ENCODE measurements at regions not wholly inside any gene's neighbourhood (a gene's known extent, or its start where the extent isn't known, plus 50 kb on each side); places are given as distances from the start of the nearest gene placed in this dataset.

DNA sequence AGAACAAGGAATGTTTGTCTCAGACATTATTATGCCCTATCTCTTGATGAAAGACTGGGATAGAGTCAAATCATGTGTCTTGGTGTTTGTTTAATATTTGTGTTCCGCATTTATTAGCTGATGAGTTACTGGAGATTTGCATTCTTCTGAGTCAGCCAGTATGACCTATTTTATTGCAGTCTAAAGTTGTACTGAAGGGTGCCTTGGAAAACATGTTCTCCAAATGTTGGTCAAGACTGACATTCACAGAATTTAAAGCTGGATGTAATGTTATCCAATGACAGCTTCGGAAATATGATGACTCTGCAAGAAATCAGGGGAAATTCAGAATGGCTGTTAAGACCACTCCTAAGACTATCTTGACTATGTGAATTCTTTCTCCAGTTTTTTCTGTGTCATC is 134.0 kb downstream of the KCNRG start:
- Histone ChIP-seq H3K27ac (no peak overlapping the region), H3K4me1 (peaks cover 0 to 10% of the 10 kb centered on the region in 2 donors), H3K27me3 (no peaks in the 10 kb centered on the region), H3K9me3 (no peaks in the 10 kb centered on the region), H3K4me3 (no peak overlapping the region), H3K36me3 (no peaks in the 10 kb centered on the region)
- intact Hi-C loops (cut with DNase I), result no loop called here
- DNase-seq (no peak), ATAC-seq (no peak)
- TF ChIP-seq, protein P1, sequence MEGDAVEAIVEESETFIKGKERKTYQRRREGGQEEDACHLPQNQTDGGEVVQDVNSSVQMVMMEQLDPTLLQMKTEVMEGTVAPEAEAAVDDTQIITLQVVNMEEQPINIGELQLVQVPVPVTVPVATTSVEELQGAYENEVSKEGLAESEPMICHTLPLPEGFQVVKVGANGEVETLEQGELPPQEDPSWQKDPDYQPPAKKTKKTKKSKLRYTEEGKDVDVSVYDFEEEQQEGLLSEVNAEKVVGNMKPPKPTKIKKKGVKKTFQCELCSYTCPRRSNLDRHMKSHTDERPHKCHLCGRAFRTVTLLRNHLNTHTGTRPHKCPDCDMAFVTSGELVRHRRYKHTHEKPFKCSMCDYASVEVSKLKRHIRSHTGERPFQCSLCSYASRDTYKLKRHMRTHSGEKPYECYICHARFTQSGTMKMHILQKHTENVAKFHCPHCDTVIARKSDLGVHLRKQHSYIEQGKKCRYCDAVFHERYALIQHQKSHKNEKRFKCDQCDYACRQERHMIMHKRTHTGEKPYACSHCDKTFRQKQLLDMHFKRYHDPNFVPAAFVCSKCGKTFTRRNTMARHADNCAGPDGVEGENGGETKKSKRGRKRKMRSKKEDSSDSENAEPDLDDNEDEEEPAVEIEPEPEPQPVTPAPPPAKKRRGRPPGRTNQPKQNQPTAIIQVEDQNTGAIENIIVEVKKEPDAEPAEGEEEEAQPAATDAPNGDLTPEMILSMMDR (IDR thresholded peaks at IDR 0.05), result no peak

DNA sequence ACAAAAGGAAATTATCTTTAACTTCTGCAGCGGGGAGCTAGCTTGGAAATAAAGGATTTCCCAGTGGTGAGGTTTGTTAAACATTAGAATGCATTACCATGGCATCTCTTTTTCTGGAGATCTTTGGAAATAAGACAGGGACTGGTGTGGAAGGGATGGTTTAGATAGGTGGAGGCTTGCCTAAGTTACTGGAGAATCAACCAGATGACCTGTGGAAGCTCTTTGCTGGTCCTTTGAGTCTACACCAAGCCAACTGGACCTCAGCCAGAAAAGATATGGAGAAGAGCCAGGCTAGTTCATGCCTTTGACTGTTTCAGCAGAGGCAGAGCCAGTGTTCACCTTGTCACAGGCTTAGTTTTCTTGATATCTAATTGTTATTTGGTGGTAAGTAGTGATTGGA is 134.7 kb downstream of the KCNRG start:
- intact Hi-C loops (cut with DNase I), result no loop called here
- Histone ChIP-seq H3K9me3 (no peaks in the 10 kb centered on the region), H3K4me3 (no peak overlapping the region), H3K27ac (no peak overlapping the region), H3K36me3 (no peaks in the 10 kb centered on the region), H3K4me1 (peaks cover 0 to 10% of the 10 kb centered on the region in 2 donors), H3K27me3 (no peaks in the 10 kb centered on the region)
- TF ChIP-seq, protein P1 (IDR thresholded peaks at IDR 0.05), result no peak
- peak; percentile 40 for ATAC-seq
- DNase-seq, result no peak

DNA sequence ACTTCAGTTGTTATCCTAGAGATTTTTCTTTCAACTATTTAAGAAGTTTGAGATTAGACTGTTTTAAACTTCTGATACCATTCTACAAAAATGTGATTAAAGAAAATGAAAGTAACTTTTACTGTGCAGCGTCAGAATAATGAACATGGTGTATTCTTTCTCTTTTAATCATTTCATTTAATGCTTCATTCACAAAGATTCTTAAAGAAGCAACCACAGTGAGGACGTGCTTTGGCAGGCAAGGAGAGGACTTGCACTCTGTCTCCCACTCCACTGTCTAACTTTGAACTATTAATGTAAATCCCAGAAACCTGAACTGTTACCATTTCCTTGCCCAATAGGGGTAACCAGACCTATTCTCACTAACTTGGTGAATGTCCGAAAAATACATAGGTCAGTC is 137.0 kb downstream of the KCNRG start:
- DNase-seq (no peak), ATAC-seq (peak; percentile 22)
- Histone ChIP-seq H3K9me3 (no peaks in the 10 kb centered on the region), H3K36me3 (no peaks in the 10 kb centered on the region), H3K27ac (no peak overlapping the region), H3K27me3 (no peaks in the 10 kb centered on the region), H3K4me3 (no peak overlapping the region), H3K4me1 (peaks cover 0 to 10% of the 10 kb centered on the region in 2 donors)
- intact Hi-C loops (cut with DNase I), result no loop called here
- TF ChIP-seq, protein P1 (IDR thresholded peaks at IDR 0.05), result no peak

DNA sequence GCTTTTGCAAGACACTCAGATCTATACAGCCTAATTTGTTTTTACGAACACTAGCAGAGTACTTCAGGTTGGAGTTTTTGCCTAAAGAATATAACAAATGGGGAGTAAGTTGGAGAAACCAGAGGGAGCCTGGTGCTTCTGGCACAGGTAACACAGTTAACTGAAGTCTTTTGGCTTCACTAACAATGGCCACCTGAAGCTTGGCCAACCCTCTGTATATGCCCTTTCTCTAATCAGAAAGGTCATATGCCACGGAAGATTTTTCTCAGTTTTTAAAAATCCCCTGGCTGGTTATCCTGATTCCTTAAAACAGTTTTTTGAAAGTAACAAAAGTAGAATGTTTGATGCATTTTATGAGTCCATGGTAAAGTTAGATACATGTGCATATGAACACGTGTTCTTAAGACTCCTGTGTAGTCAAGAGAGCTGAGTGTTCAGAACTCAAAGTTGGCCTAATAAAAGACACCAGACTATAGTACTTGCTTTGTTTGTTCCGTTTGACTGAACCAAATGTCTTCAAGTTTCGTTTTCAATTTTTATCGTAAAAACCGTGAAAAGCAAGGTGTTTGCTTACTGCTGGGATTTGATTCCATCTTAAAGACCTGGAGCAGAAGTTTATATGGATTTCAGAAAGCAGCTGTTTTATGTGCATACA is 137.5 kb downstream of the KCNRG start:
- intact Hi-C loops (cut with DNase I), result no loop called here
- no peak for DNase-seq
- peaks cover 0 to 10% of the 10 kb centered on the region in 2 donors for H3K4me1 ChIP-seq
- TF ChIP-seq, protein P1 (IDR thresholded peaks at IDR 0.05), result no peak
- H3K9me3 ChIP-seq, result no peaks in the 10 kb centered on the region
- no peak overlapping the region for H3K4me3 ChIP-seq
- no peaks in the 10 kb centered on the region for H3K36me3 ChIP-seq
- H3K27ac ChIP-seq, result no peak overlapping the region
- peak; percentile 64 for ATAC-seq
- H3K27me3 ChIP-seq, result no peaks in the 10 kb centered on the region

DNA sequence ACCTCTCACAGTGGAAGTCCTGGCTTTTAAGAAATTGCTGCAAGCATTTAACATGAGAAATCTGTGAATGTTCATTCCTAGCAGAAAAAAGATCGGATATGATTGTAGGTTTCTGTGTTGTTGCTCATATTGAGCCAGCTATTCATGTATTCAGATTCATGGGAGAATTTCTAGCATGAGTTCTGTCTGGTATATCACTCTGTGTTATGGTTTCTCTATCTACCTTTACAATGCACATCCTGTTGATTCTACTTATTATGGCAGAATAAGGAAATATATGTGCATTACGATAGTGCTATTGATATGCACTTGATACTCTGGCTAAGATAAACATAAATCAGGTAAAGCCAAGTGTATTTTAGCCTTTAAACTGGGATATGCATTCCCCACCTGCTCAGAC is 138.2 kb downstream of the KCNRG start:
- Histone ChIP-seq H3K9me3 (no peaks in the 10 kb centered on the region), H3K27me3 (no peaks in the 10 kb centered on the region), H3K36me3 (no peaks in the 10 kb centered on the region), H3K4me1 (peaks cover 0 to 10% of the 10 kb centered on the region in 2 donors), H3K27ac (no peak overlapping the region), H3K4me3 (no peak overlapping the region)
- no peak for DNase-seq
- intact Hi-C loops (cut with DNase I), result no loop called here
- TF ChIP-seq, protein P1 (IDR thresholded peaks at IDR 0.05), result no peak
- no peak for ATAC-seq

Data from left lung (tissue), 4 donors.